Vagina (tissue), 2 donors: ENCODE measurements at regions not wholly inside any gene's neighbourhood (a gene's known extent, or its start where the extent isn't known, plus 50 kb on each side); places are given as distances from the start of the nearest gene placed in this dataset.

Experiments used
- POLR2AphosphoS5 ChIP-seq, 2 donors: sonication (generic); formaldehyde crosslinking; IDR thresholded peaks; one replicate each; pipeline ENCODE4 v1.9.0; 2017; ENCODE audit warnings: antibody characterized with exemption in 2 of 2, mild to moderate bottlenecking in 2 of 2, low read depth in 1 of 2; ENCODE audit not compliant: insufficient read depth in 1 of 2
- TF ChIP-seq, protein P1 (sequence below), 3 experiments: fragments of 450-650 bp in 2 of 3; fragments of 200-600 bp in 1 of 3; sonication (generic) in 1 of 3; IDR thresholded peaks; one replicate each; pipeline ENCODE4 v1.5.1; 2017 to 2019; ENCODE audit warnings: antibody characterized with exemption in 3 of 3, mild to moderate bottlenecking in 2 of 3, moderate library complexity in 2 of 3

- no peak for TF ChIP-seq POLR2AphosphoS5 (IDR thresholded peaks at IDR 0.05; ENCODE audit: insufficient read depth in 1 of 2, low read depth in 1 of 2)
- TF ChIP-seq, protein P1, sequence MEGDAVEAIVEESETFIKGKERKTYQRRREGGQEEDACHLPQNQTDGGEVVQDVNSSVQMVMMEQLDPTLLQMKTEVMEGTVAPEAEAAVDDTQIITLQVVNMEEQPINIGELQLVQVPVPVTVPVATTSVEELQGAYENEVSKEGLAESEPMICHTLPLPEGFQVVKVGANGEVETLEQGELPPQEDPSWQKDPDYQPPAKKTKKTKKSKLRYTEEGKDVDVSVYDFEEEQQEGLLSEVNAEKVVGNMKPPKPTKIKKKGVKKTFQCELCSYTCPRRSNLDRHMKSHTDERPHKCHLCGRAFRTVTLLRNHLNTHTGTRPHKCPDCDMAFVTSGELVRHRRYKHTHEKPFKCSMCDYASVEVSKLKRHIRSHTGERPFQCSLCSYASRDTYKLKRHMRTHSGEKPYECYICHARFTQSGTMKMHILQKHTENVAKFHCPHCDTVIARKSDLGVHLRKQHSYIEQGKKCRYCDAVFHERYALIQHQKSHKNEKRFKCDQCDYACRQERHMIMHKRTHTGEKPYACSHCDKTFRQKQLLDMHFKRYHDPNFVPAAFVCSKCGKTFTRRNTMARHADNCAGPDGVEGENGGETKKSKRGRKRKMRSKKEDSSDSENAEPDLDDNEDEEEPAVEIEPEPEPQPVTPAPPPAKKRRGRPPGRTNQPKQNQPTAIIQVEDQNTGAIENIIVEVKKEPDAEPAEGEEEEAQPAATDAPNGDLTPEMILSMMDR (IDR thresholded peaks at IDR 0.05) = no peak
Observed at GRCh38 chr1:192913683-192914082, 104.8 kb downstream of the RGS2 start.
